Prostate gland (tissue), 2 donors: ENCODE measurements at regions not wholly inside any gene's neighbourhood (a gene's known extent, or its start where the extent isn't known, plus 50 kb on each side); places are given as distances from the start of the nearest gene placed in this dataset.
"Not testable (repeated sequence)": the region's sequence is repeated elsewhere in the genome, so short reads cannot be mapped to it uniquely, and the experiment has no call there.

Experiments used
- DNase-seq: peaks from one replicate; pipeline ENCODE4 v3.0.0-alpha.2; 2019; ENCODE audit warnings: low spot score
- H3K27ac ChIP-seq, 2 donors: fragments of 200-600 bp; sonication (generic); 2 replicates each; pipeline ENCODE4 v1.5.1; 2017 to 2019
- H3K27me3 ChIP-seq: fragments of 200-600 bp; sonication (generic); replicated peaks from 2 replicates; pipeline ENCODE4 v1.5.1; 2019; ENCODE audit not compliant: insufficient read depth
- H3K36me3 ChIP-seq, 2 donors: fragments of 200-600 bp; sonication (generic); 1 replicate in 1 of 2; 2 replicates in 1 of 2; pipeline versions ENCODE4 v1.5.1 to v1.8.1; 2017 to 2019
- H3K4me1 ChIP-seq: fragments of 200-600 bp; sonication (generic); replicated peaks from 2 replicates; pipeline ENCODE4 v1.5.1; 2019
- H3K4me3 ChIP-seq, 2 donors: fragments of 200-600 bp; sonication (generic); 2 replicates each; pipeline ENCODE4 v1.5.1; 2017 to 2019
- H3K9me3 ChIP-seq: fragments of 200-600 bp; sonication (generic); 2 replicates; pipeline ENCODE4 v1.5.1; 2017
- POLR2A ChIP-seq: fragments of 450-650 bp; IDR thresholded peaks from one replicate; pipeline ENCODE4 v1.6.1; 2016; ENCODE audit warnings: antibody characterized with exemption, mild to moderate bottlenecking
- POLR2AphosphoS5 ChIP-seq: sonication (generic); formaldehyde crosslinking; IDR thresholded peaks from one replicate; pipeline ENCODE4 v1.6.1; 2017; ENCODE audit warnings: antibody characterized with exemption
- WGBS: methylation state at CpG from one replicate; pipeline ENCODE4 v1.1.5; 2018; 5-methylcytosine and 5-hydroxymethylcytosine counted together
- intact Hi-C: fragments of 100-400 bp; cut with DNase I; formaldehyde crosslinking; loops from one replicate; pipeline ENCODE4 v1.14.2; 2022
- TF ChIP-seq, protein P1 (sequence below), 4 experiments: fragments of 200-600 bp in 2 of 4; fragments of 450-650 bp in 2 of 4; sonication (generic) in 2 of 4; IDR thresholded peaks; 1 replicate in 3 of 4; 2 replicates in 1 of 4; pipeline ENCODE4 v1.5.1; 2016 to 2019; ENCODE audit warnings: antibody characterized with exemption in 4 of 4, mild to moderate bottlenecking in 2 of 4, moderate library complexity in 2 of 4

DNA sequence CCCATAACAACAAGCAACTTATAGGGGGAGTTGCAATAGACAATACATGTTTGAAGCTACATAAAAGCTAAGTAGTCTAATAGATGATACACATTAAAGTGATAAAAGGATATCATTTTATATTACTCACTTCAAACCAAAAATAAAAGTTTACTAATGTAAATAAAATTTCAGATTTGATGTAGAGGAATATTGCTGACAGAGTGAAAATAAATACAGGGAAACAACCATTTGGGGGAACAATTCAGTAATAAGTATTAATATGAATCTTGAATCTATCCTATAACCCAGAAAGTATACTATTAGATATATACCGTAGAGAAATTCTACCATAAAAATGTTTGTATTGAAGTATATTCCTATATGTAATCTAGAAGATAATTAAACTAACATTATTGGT, 1248.9 kb upstream of the EPHA6 start:
- Histone ChIP-seq H3K4me1 (no peaks in the 10 kb centered on the region), H3K27me3 (no peaks in the 10 kb centered on the region), H3K9me3 (no peaks in the 10 kb centered on the region), H3K27ac (no peak overlapping the region), H3K36me3 (no peaks in the 10 kb centered on the region), H3K4me3 (no peak overlapping the region)
- intact Hi-C loops: no loop called here
- WGBS: 98% methylated on average over 1 of the region's 1 CpG
- DNase-seq: no peak
- TF ChIP-seq POLR2AphosphoS5 (no peak), POLR2A (no peak)
- TF ChIP-seq, protein P1, sequence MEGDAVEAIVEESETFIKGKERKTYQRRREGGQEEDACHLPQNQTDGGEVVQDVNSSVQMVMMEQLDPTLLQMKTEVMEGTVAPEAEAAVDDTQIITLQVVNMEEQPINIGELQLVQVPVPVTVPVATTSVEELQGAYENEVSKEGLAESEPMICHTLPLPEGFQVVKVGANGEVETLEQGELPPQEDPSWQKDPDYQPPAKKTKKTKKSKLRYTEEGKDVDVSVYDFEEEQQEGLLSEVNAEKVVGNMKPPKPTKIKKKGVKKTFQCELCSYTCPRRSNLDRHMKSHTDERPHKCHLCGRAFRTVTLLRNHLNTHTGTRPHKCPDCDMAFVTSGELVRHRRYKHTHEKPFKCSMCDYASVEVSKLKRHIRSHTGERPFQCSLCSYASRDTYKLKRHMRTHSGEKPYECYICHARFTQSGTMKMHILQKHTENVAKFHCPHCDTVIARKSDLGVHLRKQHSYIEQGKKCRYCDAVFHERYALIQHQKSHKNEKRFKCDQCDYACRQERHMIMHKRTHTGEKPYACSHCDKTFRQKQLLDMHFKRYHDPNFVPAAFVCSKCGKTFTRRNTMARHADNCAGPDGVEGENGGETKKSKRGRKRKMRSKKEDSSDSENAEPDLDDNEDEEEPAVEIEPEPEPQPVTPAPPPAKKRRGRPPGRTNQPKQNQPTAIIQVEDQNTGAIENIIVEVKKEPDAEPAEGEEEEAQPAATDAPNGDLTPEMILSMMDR (IDR thresholded peaks at IDR 0.05): no peak

DNA sequence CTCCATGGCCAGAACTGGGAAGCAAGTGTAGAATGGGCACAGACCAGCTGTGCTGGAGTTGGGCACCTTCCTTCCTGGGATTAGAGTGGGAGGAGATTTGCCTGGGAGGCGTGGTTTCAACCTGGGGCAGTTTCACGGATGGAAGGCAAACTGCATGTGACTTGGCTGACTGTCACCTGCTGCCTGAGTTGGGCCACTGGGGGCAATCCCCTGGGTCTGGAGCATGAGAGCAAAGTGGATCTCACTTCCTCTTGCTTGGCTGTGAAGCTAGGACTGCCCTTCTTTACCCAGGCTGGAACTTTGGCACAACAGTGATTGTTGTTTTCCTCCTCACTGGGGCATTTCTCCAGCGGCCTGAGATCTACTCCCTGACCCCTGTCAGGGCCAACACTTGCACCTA, 1247.0 kb upstream of the EPHA6 start:
- Histone ChIP-seq H3K36me3 (no peaks in the 10 kb centered on the region), H3K27me3 (no peaks in the 10 kb centered on the region), H3K27ac (no peak overlapping the region), H3K4me1 (no peaks in the 10 kb centered on the region), H3K4me3 (no peak overlapping the region), H3K9me3 (no peaks in the 10 kb centered on the region)
- no peak for DNase-seq
- TF ChIP-seq, protein P1 (IDR thresholded peaks at IDR 0.05): no peak
- TF ChIP-seq POLR2AphosphoS5 (no peak), POLR2A (no peak)
- intact Hi-C loops: no loop called here
- 91% methylated on average over 3 of the region's 3 CpGs for WGBS

DNA sequence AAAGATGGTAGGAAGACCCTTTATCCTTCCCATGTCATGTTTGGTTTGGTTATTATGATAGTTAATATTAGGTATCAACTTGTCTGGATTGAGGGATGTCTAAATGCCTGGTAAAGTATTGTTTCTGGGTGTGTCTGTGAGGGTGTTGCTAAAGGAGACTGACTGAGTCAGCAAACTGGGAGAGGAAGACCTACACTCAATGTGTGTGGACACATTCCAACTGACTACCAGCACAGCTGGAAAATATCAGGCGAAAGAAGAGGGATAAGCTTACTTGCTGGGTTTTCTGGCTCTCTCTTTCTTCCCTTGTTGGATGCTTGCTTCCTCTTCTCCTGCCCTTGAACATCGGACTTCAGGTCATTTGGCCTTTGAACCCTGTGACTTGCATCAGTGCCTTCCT, 1227.6 kb upstream of the EPHA6 start:
- intact Hi-C loops: no loop called here
- TF ChIP-seq POLR2AphosphoS5: no peak
- TF ChIP-seq, protein P1 (IDR thresholded peaks at IDR 0.05): no peak
- no peak for TF ChIP-seq POLR2A
- no peak for DNase-seq
- Histone ChIP-seq H3K4me3 (no peak overlapping the region), H3K9me3 (no peaks in the 10 kb centered on the region), H3K4me1 (no peaks in the 10 kb centered on the region), H3K36me3 (no peaks in the 10 kb centered on the region), H3K27me3 (no peaks in the 10 kb centered on the region), H3K27ac (no peak overlapping the region)
- 73% methylated on average over 2 of the region's 2 CpGs for WGBS

DNA sequence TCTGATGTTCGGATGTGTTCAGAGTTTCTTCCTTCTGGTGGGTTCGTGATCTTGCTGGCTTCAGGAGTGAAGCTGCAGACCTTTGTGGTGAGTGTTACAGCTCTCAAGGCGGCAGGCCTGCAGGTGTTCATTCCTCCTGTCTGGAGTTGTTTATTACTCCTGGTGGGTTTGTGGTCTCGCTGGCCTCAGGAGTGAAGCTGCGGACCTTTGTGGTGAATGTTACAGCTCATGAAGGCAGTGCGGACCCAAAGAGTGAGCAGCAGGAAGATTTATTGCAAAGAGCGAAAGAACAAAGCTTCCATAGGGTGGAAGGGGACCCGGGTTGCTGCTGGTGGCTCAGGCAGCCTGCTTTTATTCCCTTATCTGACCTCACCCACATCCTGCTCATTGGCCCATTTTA, 1226.8 kb upstream of the EPHA6 start:
- H3K36me3 ChIP-seq, intact Hi-C loops, H3K9me3 ChIP-seq, H3K4me1 ChIP-seq, H3K27me3 ChIP-seq, DNase-seq, H3K4me3 ChIP-seq, H3K27ac ChIP-seq: not testable (repeated sequence)
- WGBS: 83% methylated on average over 8 of the region's 8 CpGs

DNA sequence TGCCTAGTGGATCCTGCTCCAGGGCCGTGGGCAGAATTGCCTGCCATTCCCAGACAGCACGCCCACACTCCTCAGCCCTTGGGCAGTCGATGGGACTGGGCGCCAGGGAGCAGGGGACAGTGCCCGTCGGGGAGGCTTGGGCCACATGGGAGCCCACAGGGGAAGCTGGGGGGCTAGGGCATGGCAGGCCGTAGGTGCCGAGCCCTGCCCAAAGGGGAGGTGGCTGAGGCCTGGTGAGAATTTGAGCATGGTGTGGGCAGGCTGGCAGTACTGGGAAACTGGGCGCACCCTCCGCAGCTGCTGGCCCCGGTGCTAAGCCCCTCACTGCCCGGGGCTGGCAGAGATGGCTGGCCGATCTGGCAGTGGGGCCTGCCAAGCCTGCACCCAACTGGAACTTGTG, 1225.9 kb upstream of the EPHA6 start:
- H3K27me3 ChIP-seq: no peaks in the 10 kb centered on the region
- no peak overlapping the region for H3K4me3 ChIP-seq
- DNase-seq: no peak
- no peaks in the 10 kb centered on the region for H3K36me3 ChIP-seq
- no peaks in the 10 kb centered on the region for H3K9me3 ChIP-seq
- TF ChIP-seq, protein P1 (IDR thresholded peaks at IDR 0.05): no peak
- no peak for TF ChIP-seq POLR2AphosphoS5
- TF ChIP-seq POLR2A: no peak
- no peak overlapping the region for H3K27ac ChIP-seq
- intact Hi-C loops: no loop called here
- no peaks in the 10 kb centered on the region for H3K4me1 ChIP-seq
- 95% methylated on average over 13 of the region's 13 CpGs for WGBS
